ENCODE measurements at regions not wholly inside any gene's neighbourhood (a gene's known extent, or its start where the extent isn't known, plus 50 kb on each side); places are given as distances from the start of the nearest gene placed in this dataset.

GRCh38 chrX:113297437-113297836, 456.8 kb upstream of the AMOT start:
- Mint-ChIP-seq H3K27me3 (ENCODE audit: low read depth) (no peaks in the 10 kb centered on the region), H3K9me3 (peaks cover 6% of the 10 kb centered on the region), H3K27ac (ENCODE audit: unreplicated experiment) (no peak overlapping the region), H3K4me1 (no peaks in the 10 kb centered on the region), H3K36me3 (ENCODE audit: low read depth) (peaks cover 4% of the 10 kb centered on the region), H3K4me3 (no peak overlapping the region)
- no peak for DNase-seq (ENCODE audit: low read depth, low spot score)
- TF ChIP-seq, protein P1, sequence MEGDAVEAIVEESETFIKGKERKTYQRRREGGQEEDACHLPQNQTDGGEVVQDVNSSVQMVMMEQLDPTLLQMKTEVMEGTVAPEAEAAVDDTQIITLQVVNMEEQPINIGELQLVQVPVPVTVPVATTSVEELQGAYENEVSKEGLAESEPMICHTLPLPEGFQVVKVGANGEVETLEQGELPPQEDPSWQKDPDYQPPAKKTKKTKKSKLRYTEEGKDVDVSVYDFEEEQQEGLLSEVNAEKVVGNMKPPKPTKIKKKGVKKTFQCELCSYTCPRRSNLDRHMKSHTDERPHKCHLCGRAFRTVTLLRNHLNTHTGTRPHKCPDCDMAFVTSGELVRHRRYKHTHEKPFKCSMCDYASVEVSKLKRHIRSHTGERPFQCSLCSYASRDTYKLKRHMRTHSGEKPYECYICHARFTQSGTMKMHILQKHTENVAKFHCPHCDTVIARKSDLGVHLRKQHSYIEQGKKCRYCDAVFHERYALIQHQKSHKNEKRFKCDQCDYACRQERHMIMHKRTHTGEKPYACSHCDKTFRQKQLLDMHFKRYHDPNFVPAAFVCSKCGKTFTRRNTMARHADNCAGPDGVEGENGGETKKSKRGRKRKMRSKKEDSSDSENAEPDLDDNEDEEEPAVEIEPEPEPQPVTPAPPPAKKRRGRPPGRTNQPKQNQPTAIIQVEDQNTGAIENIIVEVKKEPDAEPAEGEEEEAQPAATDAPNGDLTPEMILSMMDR (conservative IDR thresholded peaks at IDR 0.05) = no peak

GRCh38 chrX:113289503-113289902, 448.9 kb upstream of the AMOT start:
- DNase-seq (ENCODE audit: low read depth, low spot score) = no peak
- no peaks in the 10 kb centered on the region for H3K4me1 Mint-ChIP-seq
- no peaks in the 10 kb centered on the region for H3K36me3 Mint-ChIP-seq (ENCODE audit: low read depth)
- TF ChIP-seq, protein P1 (conservative IDR thresholded peaks at IDR 0.05) = no peak
- H3K27me3 Mint-ChIP-seq (ENCODE audit: low read depth) = no peaks in the 10 kb centered on the region
- no peak overlapping the region for H3K4me3 Mint-ChIP-seq
- H3K9me3 Mint-ChIP-seq = no peaks in the 10 kb centered on the region
- no peak overlapping the region for H3K27ac Mint-ChIP-seq (ENCODE audit: unreplicated experiment)

DNA sequence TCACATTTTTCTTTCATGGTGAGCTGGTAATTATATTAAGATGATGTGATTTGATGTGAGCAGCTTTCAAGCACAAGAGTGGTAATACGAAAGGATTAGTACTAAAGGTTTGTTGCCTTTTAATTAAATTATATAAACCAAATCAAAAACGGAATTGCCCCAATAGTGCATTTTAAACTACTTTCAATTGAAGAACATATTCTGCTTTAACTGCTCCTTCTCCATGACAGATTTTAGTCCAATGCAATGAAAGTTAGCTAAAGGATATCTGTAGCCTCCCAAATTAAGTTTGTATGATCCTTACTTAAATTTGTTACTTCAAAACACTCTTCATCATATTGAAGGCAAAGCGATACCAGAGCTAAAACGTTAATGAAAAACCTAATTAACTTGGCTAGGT, 447.1 kb upstream of the AMOT start:
- Mint-ChIP-seq H3K27ac (ENCODE audit: unreplicated experiment) (no peak overlapping the region), H3K4me3 (no peak overlapping the region), H3K36me3 (ENCODE audit: low read depth) (no peaks in the 10 kb centered on the region), H3K9me3 (no peaks in the 10 kb centered on the region), H3K27me3 (ENCODE audit: low read depth) (no peaks in the 10 kb centered on the region), H3K4me1 (no peaks in the 10 kb centered on the region)
- TF ChIP-seq, protein P1 (conservative IDR thresholded peaks at IDR 0.05) = no peak
- no peak for DNase-seq (ENCODE audit: low read depth, low spot score)

GRCh38 chrX:113275804-113276203, 435.2 kb upstream of the AMOT start:
- no peak overlapping the region for H3K27ac Mint-ChIP-seq (ENCODE audit: unreplicated experiment)
- H3K4me3 Mint-ChIP-seq = no peak overlapping the region
- TF ChIP-seq, protein P1 (conservative IDR thresholded peaks at IDR 0.05) = no peak
- no peaks in the 10 kb centered on the region for H3K9me3 Mint-ChIP-seq
- no peaks in the 10 kb centered on the region for H3K4me1 Mint-ChIP-seq
- DNase-seq (ENCODE audit: low read depth, low spot score) = no peak
- H3K27me3 Mint-ChIP-seq (ENCODE audit: low read depth) = no peaks in the 10 kb centered on the region
- no peaks in the 10 kb centered on the region for H3K36me3 Mint-ChIP-seq (ENCODE audit: low read depth)

GRCh38 chrX:113274791-113275190, 434.2 kb upstream of the AMOT start:
- no peaks in the 10 kb centered on the region for H3K27me3 Mint-ChIP-seq (ENCODE audit: low read depth)
- no peaks in the 10 kb centered on the region for H3K36me3 Mint-ChIP-seq (ENCODE audit: low read depth)

More at GRCh38 chrX:113274791-113275190, 434.2 kb upstream of the AMOT start:
- Mint-ChIP-seq H3K4me1 (no peaks in the 10 kb centered on the region), H3K4me3 (no peak overlapping the region), H3K27ac (ENCODE audit: unreplicated experiment) (no peak overlapping the region), H3K9me3 (no peaks in the 10 kb centered on the region)
- no peak for DNase-seq (ENCODE audit: low read depth, low spot score)
- TF ChIP-seq, protein P1 (conservative IDR thresholded peaks at IDR 0.05) = no peak

Measured in neural crest cell (in vitro differentiated cells).